Neural progenitor cell (in vitro differentiated cells): ENCODE measurements at regions not wholly inside any gene's neighbourhood (a gene's known extent, or its start where the extent isn't known, plus 50 kb on each side); places are given as distances from the start of the nearest gene placed in this dataset.

Experiments used
- CTCF ChIP-seq: fragments of 200-600 bp; sonication (generic); IDR thresholded peaks from 2 replicates; pipeline ENCODE4 v1.5.1; 2017; ENCODE audit warnings: antibody characterized with exemption, mild to moderate bottlenecking
- EZH2phosphoT487 ChIP-seq: fragments of 200-600 bp; sonication (generic); IDR thresholded peaks from 2 replicates; pipeline ENCODE4 v1.6.1; 2017; ENCODE audit warnings: antibody characterized with exemption

- TF ChIP-seq CTCF (no peak), EZH2phosphoT487 (no peak)
Measured at GRCh38 chr6:80640176-80640575, 533.7 kb downstream of the BCKDHB start.
